ENCODE measurements at regions not wholly inside any gene's neighbourhood (a gene's known extent, or its start where the extent isn't known, plus 50 kb on each side); places are given as distances from the start of the nearest gene placed in this dataset.

- no peak for TF ChIP-seq POLR2A (IDR thresholded peaks at IDR 0.05)
- TF ChIP-seq CTCF (IDR thresholded peaks at IDR 0.05), result no peak
Observed at GRCh38 chr1:82549841-82550240, 749.1 kb downstream of the ADGRL2 start.
